Erythroblast (primary cell): ENCODE measurements at regions not wholly inside any gene's neighbourhood (a gene's known extent, or its start where the extent isn't known, plus 50 kb on each side); places are given as distances from the start of the nearest gene placed in this dataset.

Source experiments
- GATA1 ChIP-seq: IDR thresholded peaks from 2 replicates; pipeline ENCODE4 v1.6.1; 2011; ENCODE audit warnings: low read depth, mild to moderate bottlenecking, control low read depth, low read length, moderate library complexity
- POLR2A ChIP-seq: IDR thresholded peaks from 2 replicates; pipeline ENCODE4 v1.6.1; 2011; ENCODE audit warnings: mild to moderate bottlenecking, low read length

GRCh38 chr2:120468136-120468535, 122.2 kb downstream of the INHBB start:
- TF ChIP-seq POLR2A = no peak
- no peak for TF ChIP-seq GATA1
